ENCODE measurements at regions not wholly inside any gene's neighbourhood (a gene's known extent, or its start where the extent isn't known, plus 50 kb on each side); places are given as distances from the start of the nearest gene placed in this dataset.

- no peak for TF ChIP-seq CTCF (IDR thresholded peaks at IDR 0.05)
- Mint-ChIP-seq H3K36me3 (ENCODE audit: low read depth) (no peaks in the 10 kb centered on the region; the same call in 1 of the 2 replicates), H3K4me1 (ENCODE audit: low read depth) (no peaks in the 10 kb centered on the region), H3K27ac (no peak overlapping the region), H3K4me3 (no peak overlapping the region), H3K27me3 (ENCODE audit: insufficient read depth) (no peaks in the 10 kb centered on the region), H3K9me3 (peaks cover 36% of the 10 kb centered on the region)
- no peak for DNase-seq
These were observed 364.2 kb upstream of the TMPO start for GRCh38 chr12:98151105-98151590.

- Mint-ChIP-seq H3K4me1 (ENCODE audit: low read depth) (no peaks in the 10 kb centered on the region), H3K4me3 (no peak overlapping the region), H3K27me3 (ENCODE audit: insufficient read depth) (no peaks in the 10 kb centered on the region), H3K27ac (no peak overlapping the region), H3K9me3 (peaks cover 42% of the 10 kb centered on the region), H3K36me3 (ENCODE audit: low read depth) (no peaks in the 10 kb centered on the region; the same call in 1 of the 2 replicates)
- DNase-seq: no peak
- no peak for TF ChIP-seq CTCF (IDR thresholded peaks at IDR 0.05)
These were observed 363.4 kb upstream of the TMPO start for GRCh38 chr12:98151984-98152383.

- peaks cover 47% of the 10 kb centered on the region for H3K9me3 Mint-ChIP-seq
- no peak for DNase-seq
- no peak overlapping the region for H3K27ac Mint-ChIP-seq
- H3K4me3 Mint-ChIP-seq: no peak overlapping the region
- TF ChIP-seq CTCF (IDR thresholded peaks at IDR 0.05): no peak
- no peaks in the 10 kb centered on the region for H3K36me3 Mint-ChIP-seq (ENCODE audit: low read depth)
- H3K4me1 Mint-ChIP-seq (ENCODE audit: low read depth): no peaks in the 10 kb centered on the region
- no peaks in the 10 kb centered on the region; the same call in 1 of the 2 replicates for H3K27me3 Mint-ChIP-seq (ENCODE audit: insufficient read depth)
These were observed 360.5 kb upstream of the TMPO start for GRCh38 chr12:98154850-98155249.

GRCh38 chr12:98156697-98157096 lies 358.7 kb upstream of the TMPO start:
- Mint-ChIP-seq H3K9me3 (peaks cover 35% of the 10 kb centered on the region), H3K4me1 (ENCODE audit: low read depth) (no peaks in the 10 kb centered on the region), H3K4me3 (no peak overlapping the region), H3K27ac (no peak overlapping the region), H3K27me3 (ENCODE audit: insufficient read depth) (no peaks in the 10 kb centered on the region; the same call in 1 of the 2 replicates), H3K36me3 (ENCODE audit: low read depth) (no peaks in the 10 kb centered on the region)
- no peak for TF ChIP-seq CTCF (IDR thresholded peaks at IDR 0.05)
- no peak for DNase-seq

- Mint-ChIP-seq H3K9me3 (peaks cover 46% of the 10 kb centered on the region), H3K27ac (no peak overlapping the region), H3K4me1 (ENCODE audit: low read depth) (no peaks in the 10 kb centered on the region), H3K27me3 (ENCODE audit: insufficient read depth) (no peaks in the 10 kb centered on the region; the same call in 1 of the 2 replicates), H3K36me3 (ENCODE audit: low read depth) (0 out of 2 replicates have a peak, but pooled peaks cover 4% of the 10 kb centered on the region), H3K4me3 (no peak overlapping the region)
- TF ChIP-seq CTCF (IDR thresholded peaks at IDR 0.05): no peak
- no peak for DNase-seq
These were observed 352.3 kb upstream of the TMPO start for GRCh38 chr12:98162906-98163678.
